Type B pancreatic cell (in vitro differentiated cells): ENCODE measurements at regions not wholly inside any gene's neighbourhood (a gene's known extent, or its start where the extent isn't known, plus 50 kb on each side); places are given as distances from the start of the nearest gene placed in this dataset.

Experiments
- DNase-seq: peaks from one replicate; pipeline ENCODE4 v3.0.0; 2021; ENCODE audit warnings: mixed read lengths; ENCODE audit not compliant: unreplicated experiment; ENCODE audit errors: extremely low spot score
- H3K27ac Mint-ChIP-seq: 2 replicates; pipeline ENCODE4 v1.8.0; 2021; ENCODE audit warnings: mild to moderate bottlenecking, mixed read lengths
- H3K27me3 Mint-ChIP-seq: 2 replicates; pipeline ENCODE4 v1.8.0; 2021; ENCODE audit warnings: mixed read lengths
- H3K36me3 Mint-ChIP-seq: 2 replicates; pipeline ENCODE4 v1.8.0; 2021; ENCODE audit warnings: mixed read lengths
- H3K4me1 Mint-ChIP-seq: one replicate; pipeline ENCODE4 v1.8.0; 2021; ENCODE audit warnings: mixed read lengths; ENCODE audit not compliant: unreplicated experiment
- H3K4me3 Mint-ChIP-seq: 2 replicates; pipeline ENCODE4 v1.8.0; 2021; ENCODE audit warnings: mild to moderate bottlenecking, mixed read lengths
- H3K9me3 Mint-ChIP-seq: 2 replicates; pipeline ENCODE4 v1.8.0; 2021; ENCODE audit warnings: mixed read lengths
- CTCF ChIP-seq: fragments of 200-600 bp; sonication (generic); conservative IDR thresholded peaks from 2 replicates; pipeline ENCODE4 v1.5.0; 2021; ENCODE audit warnings: antibody characterized with exemption, mild to moderate bottlenecking

GRCh38 chr3:190747571-190747970 lies 114.9 kb downstream of the GMNC start:
- Mint-ChIP-seq H3K27ac (no peak overlapping the region), H3K36me3 (no peaks in the 10 kb centered on the region)
- no peak for DNase-seq

GRCh38 chr3:190746986-190747385 lies 115.5 kb downstream of the GMNC start:
- no peak for TF ChIP-seq CTCF
- no peak overlapping the region for H3K27ac Mint-ChIP-seq
- no peaks in the 10 kb centered on the region for H3K4me1 Mint-ChIP-seq
- no peaks in the 10 kb centered on the region for H3K9me3 Mint-ChIP-seq
- no peaks in the 10 kb centered on the region for H3K27me3 Mint-ChIP-seq
- DNase-seq: no peak
- no peaks in the 10 kb centered on the region for H3K36me3 Mint-ChIP-seq
- no peak overlapping the region for H3K4me3 Mint-ChIP-seq

More at GRCh38 chr3:190747571-190747970, 114.9 kb downstream of the GMNC start:
- H3K9me3 Mint-ChIP-seq: no peaks in the 10 kb centered on the region
- H3K4me1 Mint-ChIP-seq: no peaks in the 10 kb centered on the region
- H3K27me3 Mint-ChIP-seq: no peaks in the 10 kb centered on the region
- TF ChIP-seq CTCF: no peak
- no peak overlapping the region for H3K4me3 Mint-ChIP-seq

GRCh38 chr3:190746531-190746930 lies 116.0 kb downstream of the GMNC start:
- Mint-ChIP-seq H3K4me3 (no peak overlapping the region), H3K9me3 (no peaks in the 10 kb centered on the region), H3K27ac (no peak overlapping the region), H3K4me1 (no peaks in the 10 kb centered on the region), H3K36me3 (no peaks in the 10 kb centered on the region), H3K27me3 (no peaks in the 10 kb centered on the region)
- no peak for DNase-seq
- no peak for TF ChIP-seq CTCF

GRCh38 chr3:190741788-190742187 lies 120.7 kb downstream of the GMNC start:
- no peak for TF ChIP-seq CTCF
- no peak overlapping the region for H3K4me3 Mint-ChIP-seq
- peaks cover 5% of the 10 kb centered on the region for H3K9me3 Mint-ChIP-seq
- DNase-seq: no peak
- no peaks in the 10 kb centered on the region for H3K36me3 Mint-ChIP-seq
- no peaks in the 10 kb centered on the region for H3K4me1 Mint-ChIP-seq
- H3K27me3 Mint-ChIP-seq: no peaks in the 10 kb centered on the region
- no peak overlapping the region for H3K27ac Mint-ChIP-seq

GRCh38 chr3:190739641-190740185 lies 122.8 kb downstream of the GMNC start:
- no peak for DNase-seq
- Mint-ChIP-seq H3K27ac (no peak overlapping the region), H3K36me3 (no peaks in the 10 kb centered on the region), H3K4me1 (no peaks in the 10 kb centered on the region), H3K4me3 (no peak overlapping the region), H3K27me3 (no peaks in the 10 kb centered on the region), H3K9me3 (peaks cover 5% of the 10 kb centered on the region)
- no peak for TF ChIP-seq CTCF
